ENCODE measurements at regions not wholly inside any gene's neighbourhood (a gene's known extent, or its start where the extent isn't known, plus 50 kb on each side); places are given as distances from the start of the nearest gene placed in this dataset.

GRCh38 chr7:47677093-47677492 is 95.2 kb upstream of the TNS3 start:
- TF ChIP-seq CTCF (IDR thresholded peaks at IDR 0.05): no peak
- no peak overlapping the region for H3K27ac ChIP-seq
- no peak for DNase-seq (ENCODE audit: low spot score)

GRCh38 chr7:47672977-47673381 is 91.1 kb upstream of the TNS3 start:
- DNase-seq (ENCODE audit: low spot score): no peak
- H3K27ac ChIP-seq: no peak overlapping the region
- no peak for TF ChIP-seq CTCF (IDR thresholded peaks at IDR 0.05)
- no peak overlapping the region for H3K4me3 ChIP-seq

More at GRCh38 chr7:47677093-47677492, 95.2 kb upstream of the TNS3 start:
- H3K4me3 ChIP-seq: no peak overlapping the region

GRCh38 chr7:47672271-47672791 is 90.4 kb upstream of the TNS3 start:
- TF ChIP-seq CTCF (IDR thresholded peaks at IDR 0.05): no peak
- Histone ChIP-seq H3K27ac (no peak overlapping the region), H3K4me3 (no peak overlapping the region)
- DNase-seq (ENCODE audit: low spot score): no peak

- TF ChIP-seq CTCF (IDR thresholded peaks at IDR 0.05): no peak
- DNase-seq (ENCODE audit: low spot score): no peak
- Histone ChIP-seq H3K27ac (no peak overlapping the region), H3K4me3 (no peak overlapping the region)
These were observed 89.4 kb upstream of the TNS3 start for GRCh38 chr7:47671358-47671757.

GRCh38 chr7:47670729-47671128 is 88.8 kb upstream of the TNS3 start:
- no peak for TF ChIP-seq CTCF (IDR thresholded peaks at IDR 0.05)
- H3K27ac ChIP-seq: no peak overlapping the region
- H3K4me3 ChIP-seq: no peak overlapping the region
- no peak for DNase-seq (ENCODE audit: low spot score)

- Histone ChIP-seq H3K27ac (peak overlapping the region; percentile 56 to 63), H3K4me3 (peak overlapping the region; percentile 43)
- no peak for TF ChIP-seq CTCF (IDR thresholded peaks at IDR 0.05)
- no peak for DNase-seq (ENCODE audit: low spot score)
These were observed 88.0 kb upstream of the TNS3 start for GRCh38 chr7:47669901-47670384.

GRCh38 chr7:47669178-47669891 is 87.4 kb upstream of the TNS3 start:
- Histone ChIP-seq H3K27ac (peak overlapping the region; percentile 56 to 63), H3K4me3 (peak overlapping the region; percentile 43)
- DNase-seq (ENCODE audit: low spot score): peak; percentile 90
- no peak for TF ChIP-seq CTCF (IDR thresholded peaks at IDR 0.05)
